ENCODE measurements at regions not wholly inside any gene's neighbourhood (a gene's known extent, or its start where the extent isn't known, plus 50 kb on each side); places are given as distances from the start of the nearest gene placed in this dataset.

- TF ChIP-seq, protein P1, sequence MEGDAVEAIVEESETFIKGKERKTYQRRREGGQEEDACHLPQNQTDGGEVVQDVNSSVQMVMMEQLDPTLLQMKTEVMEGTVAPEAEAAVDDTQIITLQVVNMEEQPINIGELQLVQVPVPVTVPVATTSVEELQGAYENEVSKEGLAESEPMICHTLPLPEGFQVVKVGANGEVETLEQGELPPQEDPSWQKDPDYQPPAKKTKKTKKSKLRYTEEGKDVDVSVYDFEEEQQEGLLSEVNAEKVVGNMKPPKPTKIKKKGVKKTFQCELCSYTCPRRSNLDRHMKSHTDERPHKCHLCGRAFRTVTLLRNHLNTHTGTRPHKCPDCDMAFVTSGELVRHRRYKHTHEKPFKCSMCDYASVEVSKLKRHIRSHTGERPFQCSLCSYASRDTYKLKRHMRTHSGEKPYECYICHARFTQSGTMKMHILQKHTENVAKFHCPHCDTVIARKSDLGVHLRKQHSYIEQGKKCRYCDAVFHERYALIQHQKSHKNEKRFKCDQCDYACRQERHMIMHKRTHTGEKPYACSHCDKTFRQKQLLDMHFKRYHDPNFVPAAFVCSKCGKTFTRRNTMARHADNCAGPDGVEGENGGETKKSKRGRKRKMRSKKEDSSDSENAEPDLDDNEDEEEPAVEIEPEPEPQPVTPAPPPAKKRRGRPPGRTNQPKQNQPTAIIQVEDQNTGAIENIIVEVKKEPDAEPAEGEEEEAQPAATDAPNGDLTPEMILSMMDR (IDR thresholded peaks at IDR 0.05; ENCODE audit: insufficient read depth, low read depth, low read length): no peak
- TF ChIP-seq EZH2 (IDR thresholded peaks at IDR 0.05; ENCODE audit: insufficient read depth, low read length): no peak
These were observed 1009.6 kb upstream of the DDX18 start for GRCh38 chr2:116804901-116805300.
